Natural killer cell (primary cell): ENCODE measurements at regions not wholly inside any gene's neighbourhood (a gene's known extent, or its start where the extent isn't known, plus 50 kb on each side); places are given as distances from the start of the nearest gene placed in this dataset.

Experiments
- ATAC-seq, 3 donors: fragments of 150-1000 bp in 2 of 3; fragments of 200-7000 bp in 1 of 3; cut with Tn5 transposase; 1 replicate in 1 of 3; 2 replicates in 2 of 3; pipeline ENCODE4 v1.10.0; 2021; ENCODE audit warnings: mild to moderate bottlenecking in 2 of 3, moderate library complexity in 2 of 3
- DNase-seq, 2 donors: peaks; one replicate each; pipeline versions ENCODE4 v3.0.0 to v3.0.0-alpha.2; 2013 to 2021; ENCODE audit warnings: mixed read lengths in 1 of 2
- H3K27ac ChIP-seq: one replicate; pipeline ENCODE4 v1.5.1; 2013; ENCODE audit warnings: mild to moderate bottlenecking, low read length
- H3K27me3 ChIP-seq: one replicate; pipeline ENCODE4 v1.6.1; 2013; ENCODE audit warnings: low read length; ENCODE audit not compliant: control insufficient read depth, insufficient read depth
- H3K36me3 ChIP-seq: one replicate; pipeline ENCODE4 v1.6.1; 2013; ENCODE audit warnings: low read length; ENCODE audit not compliant: control insufficient read depth, insufficient read depth
- H3K4me1 ChIP-seq: one replicate; pipeline ENCODE4 v1.6.1; 2013; ENCODE audit warnings: low read length; ENCODE audit not compliant: control insufficient read depth, insufficient read depth
- H3K4me3 ChIP-seq: one replicate; pipeline ENCODE4 v1.5.1; 2013; ENCODE audit warnings: low read length
- H3K9me3 ChIP-seq: one replicate; pipeline ENCODE4 v1.6.1; 2013; ENCODE audit warnings: low read length; ENCODE audit not compliant: control insufficient read depth, insufficient read depth
- H3K27ac Mint-ChIP-seq, 2 donors: one replicate each; pipeline ENCODE4 v1.8.0; 2022; ENCODE audit warnings: mild to moderate bottlenecking in 2 of 2, mixed read lengths in 2 of 2, moderate library complexity in 1 of 2
- H3K27me3 Mint-ChIP-seq, 2 donors: one replicate each; pipeline ENCODE4 v1.8.0; 2022; ENCODE audit warnings: low read depth in 2 of 2, mixed read lengths in 2 of 2
- H3K36me3 Mint-ChIP-seq: one replicate; pipeline ENCODE4 v1.8.0; 2022; ENCODE audit warnings: mixed read lengths
- H3K4me1 Mint-ChIP-seq, 2 donors: one replicate each; pipeline ENCODE4 v1.8.0; 2022; ENCODE audit warnings: mixed read lengths in 2 of 2
- H3K4me3 Mint-ChIP-seq: one replicate; pipeline ENCODE4 v1.8.0; 2022; ENCODE audit warnings: mild to moderate bottlenecking, moderate library complexity, mixed read lengths
- H3K9me3 Mint-ChIP-seq, 2 donors: one replicate each; pipeline ENCODE4 v1.8.0; 2022; ENCODE audit warnings: mixed read lengths in 2 of 2
- WGBS: methylation state at CpG from one replicate; pipeline ENCODE4 v1.1.7; 2013; ENCODE audit warnings: missing lambda C conversion rate; ENCODE audit not compliant: insufficient coverage; 5-methylcytosine and 5-hydroxymethylcytosine counted together
- intact Hi-C: fragments of 100-400 bp; cut with micrococcal nuclease; formaldehyde crosslinking; loops from one replicate; pipeline ENCODE4 v1.14.2; 2022
- TF ChIP-seq, protein P1 (sequence below): fragments of 200-600 bp; IDR thresholded peaks from one replicate; pipeline ENCODE4 v1.8.0; 2022; ENCODE audit warnings: antibody characterized with exemption

DNA sequence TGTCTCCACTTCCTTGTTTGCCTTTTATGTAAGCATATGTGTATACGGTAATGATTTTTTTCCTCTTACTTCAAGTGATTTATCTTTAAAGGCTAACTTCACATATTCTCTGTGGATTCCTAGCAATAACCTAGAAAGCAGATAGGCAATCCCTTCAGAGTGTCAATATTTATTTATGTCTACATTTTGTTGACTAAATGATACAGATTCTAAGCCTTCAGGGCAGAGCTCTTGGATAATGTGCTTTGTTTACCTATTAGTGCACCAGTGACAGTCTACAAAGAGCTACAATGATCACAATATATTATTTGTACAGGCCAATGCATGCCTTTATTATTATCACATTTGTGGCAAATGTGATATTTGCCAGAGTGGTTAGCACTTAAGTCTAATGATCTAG lies 406.2 kb downstream of the EFNB2 start:
- WGBS: no CpG with 5 or more reads among the region's 1 CpG
- no peaks in the 10 kb centered on the region for H3K4me1 Mint-ChIP-seq
- TF ChIP-seq, protein P1, sequence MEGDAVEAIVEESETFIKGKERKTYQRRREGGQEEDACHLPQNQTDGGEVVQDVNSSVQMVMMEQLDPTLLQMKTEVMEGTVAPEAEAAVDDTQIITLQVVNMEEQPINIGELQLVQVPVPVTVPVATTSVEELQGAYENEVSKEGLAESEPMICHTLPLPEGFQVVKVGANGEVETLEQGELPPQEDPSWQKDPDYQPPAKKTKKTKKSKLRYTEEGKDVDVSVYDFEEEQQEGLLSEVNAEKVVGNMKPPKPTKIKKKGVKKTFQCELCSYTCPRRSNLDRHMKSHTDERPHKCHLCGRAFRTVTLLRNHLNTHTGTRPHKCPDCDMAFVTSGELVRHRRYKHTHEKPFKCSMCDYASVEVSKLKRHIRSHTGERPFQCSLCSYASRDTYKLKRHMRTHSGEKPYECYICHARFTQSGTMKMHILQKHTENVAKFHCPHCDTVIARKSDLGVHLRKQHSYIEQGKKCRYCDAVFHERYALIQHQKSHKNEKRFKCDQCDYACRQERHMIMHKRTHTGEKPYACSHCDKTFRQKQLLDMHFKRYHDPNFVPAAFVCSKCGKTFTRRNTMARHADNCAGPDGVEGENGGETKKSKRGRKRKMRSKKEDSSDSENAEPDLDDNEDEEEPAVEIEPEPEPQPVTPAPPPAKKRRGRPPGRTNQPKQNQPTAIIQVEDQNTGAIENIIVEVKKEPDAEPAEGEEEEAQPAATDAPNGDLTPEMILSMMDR: no peak
- H3K27ac Mint-ChIP-seq: no peak overlapping the region
- ATAC-seq (no peak), DNase-seq (no peak)
- H3K36me3 Mint-ChIP-seq: no peaks in the 10 kb centered on the region
- no peak overlapping the region for H3K4me3 Mint-ChIP-seq
- H3K9me3 Mint-ChIP-seq: peaks cover 11% of the 10 kb centered on the region in 2 donors
- Histone ChIP-seq H3K4me1 (no peaks in the 10 kb centered on the region), H3K36me3 (no peaks in the 10 kb centered on the region), H3K4me3 (no peak overlapping the region), H3K9me3 (no peaks in the 10 kb centered on the region), H3K27ac (no peak overlapping the region), H3K27me3 (no peaks in the 10 kb centered on the region)
- H3K27me3 Mint-ChIP-seq: no peaks in the 10 kb centered on the region
- intact Hi-C loops: no loop called here

DNA sequence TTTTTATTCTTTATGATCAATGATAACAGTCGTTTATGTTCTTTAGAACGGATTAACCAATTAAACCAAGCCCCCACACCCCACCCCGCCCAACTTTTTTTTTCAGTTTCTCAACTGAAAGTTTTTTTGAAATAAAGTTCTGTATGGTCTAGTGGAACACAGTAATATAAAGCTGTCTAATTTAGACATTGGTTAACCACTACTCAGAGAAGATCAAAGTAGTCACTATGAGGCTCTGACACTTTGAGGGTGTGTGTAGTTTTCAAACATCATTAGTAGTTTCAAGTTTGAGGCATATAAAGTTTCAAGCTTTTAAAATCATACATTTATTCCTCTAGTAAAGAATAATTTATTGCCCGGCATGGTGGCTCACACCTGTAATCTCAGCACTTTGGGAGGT lies 413.2 kb downstream of the EFNB2 start:
- H3K4me3 Mint-ChIP-seq: no peak overlapping the region
- Histone ChIP-seq H3K9me3 (no peaks in the 10 kb centered on the region), H3K27ac (no peak overlapping the region), H3K4me1 (no peaks in the 10 kb centered on the region), H3K4me3 (no peak overlapping the region), H3K27me3 (no peaks in the 10 kb centered on the region), H3K36me3 (no peaks in the 10 kb centered on the region)
- H3K9me3 Mint-ChIP-seq: peaks cover 5 to 11% of the 10 kb centered on the region in 2 donors
- no peak overlapping the region for H3K27ac Mint-ChIP-seq
- DNase-seq (no peak), ATAC-seq (no peak)
- H3K36me3 Mint-ChIP-seq: no peaks in the 10 kb centered on the region
- no CpG with 5 or more reads among the region's 4 CpGs for WGBS
- H3K27me3 Mint-ChIP-seq: peaks cover 0 to 4% of the 10 kb centered on the region in 2 donors
- TF ChIP-seq, protein P1: no peak
- no peaks in the 10 kb centered on the region for H3K4me1 Mint-ChIP-seq
- intact Hi-C loops: no loop called here

DNA sequence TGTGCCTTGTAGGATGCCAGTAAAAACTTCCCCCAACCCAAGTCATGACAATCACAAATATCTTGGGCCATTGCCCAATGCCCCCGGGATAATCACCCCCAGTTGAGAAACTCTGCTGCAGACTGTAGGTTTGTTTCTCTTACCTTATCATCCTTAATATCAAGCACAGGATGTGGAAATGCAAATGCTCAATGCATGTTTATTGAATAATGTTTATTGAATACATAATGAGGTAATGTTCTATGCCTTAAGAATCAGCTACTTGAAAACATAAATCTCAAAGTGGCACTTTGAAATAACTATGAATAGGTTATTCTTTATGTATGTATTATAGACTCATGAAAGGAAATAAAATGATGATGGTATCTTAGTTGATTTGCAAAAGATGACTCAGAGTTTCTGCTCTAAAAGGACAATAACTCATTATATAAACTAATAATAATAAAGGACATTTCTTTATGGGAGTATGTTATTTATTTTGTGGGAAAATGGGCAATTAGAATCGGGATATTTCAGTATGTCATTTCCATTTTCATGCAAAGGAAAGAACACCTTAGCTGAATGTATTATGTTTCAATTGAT lies 414.2 kb downstream of the EFNB2 start:
- H3K36me3 Mint-ChIP-seq: no peaks in the 10 kb centered on the region
- TF ChIP-seq, protein P1: no peak
- no peak overlapping the region for H3K27ac Mint-ChIP-seq
- H3K9me3 Mint-ChIP-seq: peaks cover 5 to 11% of the 10 kb centered on the region in 2 donors
- ATAC-seq (no peak), DNase-seq (no peak)
- H3K9me3 ChIP-seq: no peaks in the 10 kb centered on the region
- H3K4me1 Mint-ChIP-seq: no peaks in the 10 kb centered on the region
- H3K27me3 Mint-ChIP-seq: peaks cover 0 to 4% of the 10 kb centered on the region in 2 donors
- intact Hi-C loops: no loop called here
- no peak overlapping the region for H3K4me3 Mint-ChIP-seq
- H3K27me3 ChIP-seq: no peaks in the 10 kb centered on the region
- H3K4me3 ChIP-seq: no peak overlapping the region
- H3K4me1 ChIP-seq: no peaks in the 10 kb centered on the region
- no peaks in the 10 kb centered on the region for H3K36me3 ChIP-seq
- no peak overlapping the region for H3K27ac ChIP-seq
- WGBS: 83% methylated on average over 1 of the region's 2 CpGs

DNA sequence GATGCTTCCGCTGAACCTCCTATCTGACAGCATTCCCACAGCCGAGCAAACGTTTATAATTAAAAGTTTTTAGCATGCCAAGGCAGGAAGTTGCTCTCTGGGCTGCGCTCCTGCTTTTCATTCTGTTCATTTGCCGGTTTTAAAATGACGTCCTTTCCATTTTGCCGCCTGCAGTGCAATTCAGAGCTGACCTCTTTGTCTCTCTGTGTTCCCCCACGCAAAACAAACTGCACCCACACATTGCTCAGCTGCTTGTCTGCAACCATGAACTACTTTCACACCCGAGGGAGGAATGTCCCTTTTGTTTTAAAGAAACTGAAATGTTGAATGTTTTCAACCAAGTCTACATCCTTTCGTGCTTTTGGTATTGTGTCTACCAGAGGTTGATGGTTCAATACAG lies 416.5 kb downstream of the EFNB2 start:
- Mint-ChIP-seq H3K27ac (no peak overlapping the region), H3K4me1 (no peaks in the 10 kb centered on the region), H3K36me3 (no peaks in the 10 kb centered on the region), H3K4me3 (no peak overlapping the region), H3K27me3 (peaks cover 0 to 4% of the 10 kb centered on the region in 2 donors), H3K9me3 (peaks cover 5 to 13% of the 10 kb centered on the region in 2 donors)
- H3K4me3 ChIP-seq: no peak overlapping the region
- 70% methylated on average over 10 of the region's 10 CpGs for WGBS
- H3K4me1 ChIP-seq: no peaks in the 10 kb centered on the region
- DNase-seq (no peak), ATAC-seq (no peak)
- TF ChIP-seq, protein P1: no peak
- H3K36me3 ChIP-seq: no peaks in the 10 kb centered on the region
- no peaks in the 10 kb centered on the region for H3K9me3 ChIP-seq
- H3K27me3 ChIP-seq: no peaks in the 10 kb centered on the region
- intact Hi-C loops: no loop called here
- H3K27ac ChIP-seq: no peak overlapping the region
